ENCODE measurements at regions not wholly inside any gene's neighbourhood (a gene's known extent, or its start where the extent isn't known, plus 50 kb on each side); places are given as distances from the start of the nearest gene placed in this dataset.

- no peak overlapping the region for H3K4me3 ChIP-seq (replicated peaks in 1 of 3; ENCODE audit: insufficient read depth in 1 of 3, low read depth in 2 of 3, low read length in 3 of 3)
- peaks cover 7% of the 10 kb centered on the region; the same call in 1 of the 2 replicates for H3K4me1 ChIP-seq (ENCODE audit: insufficient read depth, low read length)
- ATAC-seq (no peak), FAIRE-seq (no peak), DNase-seq (ENCODE audit: low spot score) (no peak)
- BruUV-seq (replicated peaks) = no TSS peak
- 50% methylated on average over 2 of the region's 3 CpGs for WGBS (ENCODE audit: low lambda C conversion rate)
- no peak overlapping the region for H3K27ac ChIP-seq (ENCODE audit: extremely low read length, insufficient read depth, low read length)
- no peaks in the 10 kb centered on the region for H3K36me3 ChIP-seq (replicated peaks in 1 of 2; ENCODE audit: control insufficient read depth in 1 of 2, insufficient read depth in 2 of 2, low read length in 2 of 2)
- H3K79me2 ChIP-seq (ENCODE audit: insufficient read depth, low read length) = no peaks in the 10 kb centered on the region
- H3K4me2 ChIP-seq (ENCODE audit: low read depth, low read length) = no peak overlapping the region
- H3K27me3 ChIP-seq (ENCODE audit: control insufficient read depth in 1 of 2, insufficient read depth in 2 of 2, low read length in 2 of 2) = no peaks in the 10 kb centered on the region; a peak in 1 of 5 replicates
- H4K20me1 ChIP-seq (ENCODE audit: insufficient read depth, low read length) = no peaks in the 10 kb centered on the region
- in situ Hi-C loops (cut with HindIII; ENCODE audit: extremely low pct_ligation_motif_present, low pct_unique_long_range_greater_than_20kb) = no loop called here
- H2AFZ ChIP-seq (ENCODE audit: low read length) = no peak overlapping the region
- ChIA-PET CTCF (ENCODE audit: low intra/inter-chr PET ratio, low total read pairs) (no interaction called here), POLR2A (no interaction called here)
- no peak overlapping the region for H3K9ac ChIP-seq (ENCODE audit: insufficient read depth, low read depth, low read length)
- H3K9me3 ChIP-seq (ENCODE audit: low read length) = no peaks in the 10 kb centered on the region
- intact Hi-C loops (cut with micrococcal nuclease; ENCODE audit: unreplicated experiment) = no loop called here
- TF ChIP-seq ZNF891 (CRISPR knock-in tag; IDR thresholded peaks at IDR 0.05) (no peak), ZNF207 (IDR thresholded peaks at IDR 0.05; ENCODE audit: borderline replicate concordance) (no peak), ZBTB14 (CRISPR knock-in tag; IDR thresholded peaks at IDR 0.05) (no peak), ZNF407 (CRISPR knock-in tag; IDR thresholded peaks at IDR 0.05; ENCODE audit: not compliant biosample characterization) (no peak), ZSCAN22 (CRISPR knock-in tag; IDR thresholded peaks at IDR 0.05) (no peak), KLF16 (CRISPR knock-in tag; IDR thresholded peaks at IDR 0.05) (no peak), ZNF775 (CRISPR knock-in tag; IDR thresholded peaks at IDR 0.05; ENCODE audit: borderline replicate concordance) (no peak), NFIB (CRISPR knock-in tag; IDR thresholded peaks at IDR 0.05; ENCODE audit: borderline replicate concordance) (no peak), U2AF2 (IDR thresholded peaks at IDR 0.05; ENCODE audit: low read depth, low read length) (no peak), PCBP2 (optimal IDR thresholded peaks at IDR 0.05; ENCODE audit: low read depth, low read length, poor library complexity, severe bottlenecking) (no peak), DNMT1 (CRISPR knock-in tag; IDR thresholded peaks at IDR 0.05) (no peak), MAF1 (CRISPR knock-in tag; IDR thresholded peaks at IDR 0.05; ENCODE audit: borderline replicate concordance) (no peak), ZNF44 (CRISPR knock-in tag; IDR thresholded peaks at IDR 0.05) (no peak), NRL (CRISPR knock-in tag; IDR thresholded peaks at IDR 0.05; ENCODE audit: borderline replicate concordance) (no peak)
Observed at GRCh38 chr6:105645958-105646357, 243.1 kb upstream of the PREP start.
